CD14-positive monocyte (primary cell): ENCODE measurements at regions not wholly inside any gene's neighbourhood (a gene's known extent, or its start where the extent isn't known, plus 50 kb on each side); places are given as distances from the start of the nearest gene placed in this dataset.
"Not testable (repeated sequence)": the region's sequence is repeated elsewhere in the genome, so short reads cannot be mapped to it uniquely, and the experiment has no call there.

Source experiments
- DNase-seq, 3 donors: peaks; one replicate each; pipeline ENCODE4 v3.0.0-alpha.2; 2011 to 2022
- H2AFZ ChIP-seq: 2 replicates; pipeline ENCODE4 v1.6.0; 2012; ENCODE audit warnings: mild to moderate bottlenecking, low read depth, low read length, inconsistent platforms; ENCODE audit not compliant: insufficient read depth, poor library complexity, severe bottlenecking
- H3K27ac ChIP-seq, 2 donors: 1 replicate in 1 of 2; 2 replicates in 1 of 2; pipeline ENCODE4 v1.5.1; 2012 to 2013; ENCODE audit warnings: low read length in 2 of 2, control low read depth in 1 of 2, inconsistent platforms in 1 of 2, low read depth in 1 of 2, mild to moderate bottlenecking in 1 of 2
- H3K27me3 ChIP-seq, 2 donors: one replicate each; pipeline versions ENCODE4 v1.6.0 to v1.6.1; 2011 to 2013; ENCODE audit warnings: low read length in 2 of 2; ENCODE audit not compliant: control insufficient read depth in 2 of 2, insufficient read depth in 2 of 2
- H3K36me3 ChIP-seq, 2 donors: replicated peaks in 1 of 2; 1 replicate in 1 of 2; 2 replicates in 1 of 2; pipeline versions ENCODE4 v1.5.1 to v1.6.1; 2012 to 2013; ENCODE audit warnings: low read length in 2 of 2, control low read depth in 1 of 2, inconsistent platforms in 1 of 2, mild to moderate bottlenecking in 1 of 2; ENCODE audit not compliant: insufficient read depth in 2 of 2, control insufficient read depth in 1 of 2
- H3K4me1 ChIP-seq, 2 donors: 1 replicate in 1 of 2; 2 replicates in 1 of 2; pipeline versions ENCODE4 v1.5.1 to v1.6.1; 2012 to 2013; ENCODE audit warnings: low read length in 2 of 2, control low read depth in 1 of 2, inconsistent platforms in 1 of 2, mild to moderate bottlenecking in 1 of 2, moderate library complexity in 1 of 2; ENCODE audit not compliant: insufficient read depth in 2 of 2, control insufficient read depth in 1 of 2
- H3K4me2 ChIP-seq: replicated peaks from 2 replicates; pipeline ENCODE3; 2012; ENCODE audit warnings: low read length, moderate library complexity, mild to moderate bottlenecking; ENCODE audit not compliant: poor library complexity, severe bottlenecking; ENCODE audit errors: extremely low read depth
- H3K4me3 ChIP-seq, 3 experiments: fragments of 200-600 bp in 1 of 3; sonication (generic) in 1 of 3; replicated peaks in 1 of 3; 1 replicate in 2 of 3; 2 replicates in 1 of 3; pipeline ENCODE4 v1.5.1; 2011 to 2013; ENCODE audit warnings: low read length in 3 of 3, mild to moderate bottlenecking in 3 of 3, control low read depth in 2 of 3, low read depth in 2 of 3, inconsistent platforms in 1 of 3, moderate library complexity in 1 of 3
- H3K79me2 ChIP-seq: 2 replicates; pipeline ENCODE4 v1.6.0; 2012; ENCODE audit warnings: mild to moderate bottlenecking, control low read depth, inconsistent platforms, low read length, moderate library complexity; ENCODE audit not compliant: insufficient read depth
- H3K9ac ChIP-seq: 2 replicates; pipeline ENCODE4 v1.6.0; 2017; ENCODE audit warnings: low read length, mild to moderate bottlenecking; ENCODE audit not compliant: insufficient read depth, poor library complexity, severe bottlenecking
- H3K9me3 ChIP-seq, 2 donors: replicated peaks in 1 of 2; 1 replicate in 1 of 2; 2 replicates in 1 of 2; pipeline versions ENCODE4 v1.5.1 to v1.6.1; 2012 to 2013; ENCODE audit warnings: low read length in 2 of 2, control low read depth in 1 of 2; ENCODE audit not compliant: control insufficient read depth in 1 of 2, insufficient read depth in 1 of 2
- H4K20me1 ChIP-seq: 2 replicates; pipeline ENCODE4 v1.6.0; 2012; ENCODE audit warnings: mild to moderate bottlenecking, low read length, control low read depth, moderate library complexity; ENCODE audit not compliant: insufficient read depth
- H3K27ac Mint-ChIP-seq, 7 donors: one replicate each; pipeline ENCODE4 v1.8.0; 2020; ENCODE audit warnings: mild to moderate bottlenecking in 7 of 7, mixed read lengths in 7 of 7, moderate library complexity in 6 of 7, inconsistent platforms in 2 of 7
- H3K27me3 Mint-ChIP-seq, 3 donors: one replicate each; pipeline ENCODE4 v1.8.0; 2021 to 2022; ENCODE audit warnings: low read depth in 3 of 3, mild to moderate bottlenecking in 3 of 3, mixed read lengths in 3 of 3, moderate library complexity in 3 of 3, inconsistent platforms in 1 of 3
- H3K36me3 Mint-ChIP-seq, 2 donors: one replicate each; pipeline ENCODE4 v1.8.0; 2020; ENCODE audit warnings: mixed read lengths in 2 of 2, inconsistent platforms in 1 of 2, mild to moderate bottlenecking in 1 of 2
- H3K4me1 Mint-ChIP-seq: one replicate; pipeline ENCODE4 v1.8.0; 2020; ENCODE audit warnings: mild to moderate bottlenecking, mixed read lengths
- H3K4me3 Mint-ChIP-seq, 2 donors: one replicate each; pipeline ENCODE4 v1.8.0; 2020; ENCODE audit warnings: mild to moderate bottlenecking in 2 of 2, mixed read lengths in 2 of 2, moderate library complexity in 1 of 2
- H3K9me3 Mint-ChIP-seq, 7 donors: one replicate each; pipeline ENCODE4 v1.8.0; 2020 to 2022; ENCODE audit warnings: mixed read lengths in 7 of 7, mild to moderate bottlenecking in 6 of 7, moderate library complexity in 6 of 7, inconsistent platforms in 2 of 7
- CTCF ChIP-seq: fragments of 200-600 bp; IDR thresholded peaks from one replicate; pipeline ENCODE4 v1.8.0; 2022; ENCODE audit warnings: antibody characterized with exemption, mild to moderate bottlenecking
- WGBS: methylation state at CpG from one replicate; pipeline ENCODE4 v1.1.5; 2013; ENCODE audit warnings: missing lambda C conversion rate; ENCODE audit not compliant: insufficient coverage; 5-methylcytosine and 5-hydroxymethylcytosine counted together
- intact Hi-C, 2 donors: fragments of 100-400 bp; cut with micrococcal nuclease; formaldehyde crosslinking; loops; one replicate each; pipeline versions ENCODE4 v1.15.0 to v1.15.1; 2023

GRCh38 chr12:14032191-14032590 is 50.8 kb upstream of the GRIN2B start:
- DNase-seq, H3K4me3 ChIP-seq, H4K20me1 ChIP-seq, H3K9ac ChIP-seq, H3K36me3 ChIP-seq, H3K27me3 ChIP-seq, H3K36me3 Mint-ChIP-seq, H3K4me2 ChIP-seq, H3K79me2 ChIP-seq, intact Hi-C loops, H3K4me1 Mint-ChIP-seq, H3K4me3 Mint-ChIP-seq, H2AFZ ChIP-seq, H3K27ac Mint-ChIP-seq, H3K27me3 Mint-ChIP-seq, H3K27ac ChIP-seq, H3K4me1 ChIP-seq: not testable (repeated sequence)
- 87% methylated on average over 10 of the region's 11 CpGs for WGBS
- H3K9me3 Mint-ChIP-seq = peaks cover 0 to 14% (median 11%) of the 10 kb centered on the region in 7 donors
- H3K9me3 ChIP-seq = peaks cover 4 to 14% of the 10 kb centered on the region in 2 donors

- H3K27me3 Mint-ChIP-seq = peaks cover 1 to 5% (median 2%) of the 10 kb centered on the region in 3 donors
- Histone ChIP-seq H3K27me3 (no peaks in the 10 kb centered on the region), H3K4me3 (no peak overlapping the region), H2AFZ (no peak overlapping the region), H3K36me3 (no peaks in the 10 kb centered on the region), H3K27ac (no peak overlapping the region), H3K4me1 (no peaks in the 10 kb centered on the region), H3K79me2 (no peaks in the 10 kb centered on the region), H3K4me2 (no peak overlapping the region), H3K9me3 (no peaks in the 10 kb centered on the region), H4K20me1 (no peaks in the 10 kb centered on the region), H3K9ac (no peak overlapping the region)
- H3K36me3 Mint-ChIP-seq = no peaks in the 10 kb centered on the region
- H3K27ac Mint-ChIP-seq = no peak overlapping the region
- TF ChIP-seq CTCF = no peak
- peaks cover 0 to 6% (median 3%) of the 10 kb centered on the region in 7 donors for H3K9me3 Mint-ChIP-seq
- intact Hi-C loops = no loop called here
- no peak for DNase-seq
- H3K4me1 Mint-ChIP-seq = no peaks in the 10 kb centered on the region
- 64% methylated on average over 2 of the region's 2 CpGs for WGBS
- H3K4me3 Mint-ChIP-seq = no peak overlapping the region
Measured at GRCh38 chr12:14043776-14044175, 62.4 kb upstream of the GRIN2B start.
